KMS-11 (cell line): ENCODE measurements at regions not wholly inside any gene's neighbourhood (a gene's known extent, or its start where the extent isn't known, plus 50 kb on each side); places are given as distances from the start of the nearest gene placed in this dataset.

Experiments
- H2AFZ ChIP-seq: fragments of 200-600 bp; sonication (generic); 2 replicates; pipeline ENCODE4 v1.6.1; 2016; ENCODE audit warnings: antibody characterized with exemption, mixed run types, low read depth
- H3K27ac ChIP-seq: fragments of 200-600 bp; sonication (generic); 2 replicates; pipeline ENCODE4 v1.6.1; 2016; ENCODE audit warnings: mild to moderate bottlenecking, mixed run types
- H3K27me3 ChIP-seq: fragments of 200-600 bp; sonication (generic); 2 replicates; pipeline ENCODE4 v1.6.1; 2017; ENCODE audit warnings: mild to moderate bottlenecking, low read depth, mixed run types, moderate library complexity; ENCODE audit not compliant: insufficient read depth
- H3K36me3 ChIP-seq: fragments of 200-600 bp; sonication (generic); 2 replicates; pipeline ENCODE4 v1.6.1; 2017; ENCODE audit warnings: mild to moderate bottlenecking, mixed run types; ENCODE audit not compliant: insufficient read depth
- H3K4me1 ChIP-seq: fragments of 200-600 bp; sonication (generic); 2 replicates; pipeline ENCODE4 v1.6.1; 2016; ENCODE audit warnings: mild to moderate bottlenecking, low read depth, mixed run types; ENCODE audit not compliant: poor library complexity, severe bottlenecking
- H3K4me2 ChIP-seq: fragments of 200-600 bp; sonication (generic); 2 replicates; pipeline ENCODE4 v1.7.0; 2016; ENCODE audit warnings: mild to moderate bottlenecking, mixed run types
- H3K4me3 ChIP-seq: fragments of 200-600 bp; sonication (generic); IDR thresholded peaks from 2 replicates; pipeline ENCODE4 v1.6.1; 2017; ENCODE audit warnings: low read depth, low read length, mixed read lengths; ENCODE audit not compliant: insufficient read depth
- H3K79me2 ChIP-seq: fragments of 200-600 bp; sonication (generic); 2 replicates; pipeline ENCODE4 v1.6.1; 2016; ENCODE audit warnings: low read depth, mixed run types; ENCODE audit not compliant: insufficient read depth
- H3K9ac ChIP-seq: fragments of 200-600 bp; sonication (generic); 2 replicates; pipeline ENCODE4 v1.6.1; 2016; ENCODE audit warnings: mild to moderate bottlenecking, mixed run types
- H4K20me1 ChIP-seq: fragments of 200-600 bp; sonication (generic); 2 replicates; pipeline ENCODE4 v1.6.1; 2016; ENCODE audit warnings: mild to moderate bottlenecking, mixed run types; ENCODE audit not compliant: insufficient read depth
- TF ChIP-seq, protein P1 (sequence below): fragments of 200-600 bp; sonication (generic); conservative IDR thresholded peaks from 2 replicates; pipeline ENCODE4 v1.6.1; 2017; ENCODE audit warnings: low read depth, mild to moderate bottlenecking, antibody characterized with exemption, low read length, moderate library complexity, mixed read lengths

- Histone ChIP-seq H3K4me1 (no peaks in the 10 kb centered on the region), H3K4me3 (no peak overlapping the region), H3K9ac (no peak overlapping the region), H3K4me2 (no peak overlapping the region), H3K36me3 (no peaks in the 10 kb centered on the region), H3K27ac (no peak overlapping the region), H3K79me2 (no peaks in the 10 kb centered on the region), H4K20me1 (no peaks in the 10 kb centered on the region), H2AFZ (no peak overlapping the region), H3K27me3 (no peaks in the 10 kb centered on the region)
- TF ChIP-seq, protein P1, sequence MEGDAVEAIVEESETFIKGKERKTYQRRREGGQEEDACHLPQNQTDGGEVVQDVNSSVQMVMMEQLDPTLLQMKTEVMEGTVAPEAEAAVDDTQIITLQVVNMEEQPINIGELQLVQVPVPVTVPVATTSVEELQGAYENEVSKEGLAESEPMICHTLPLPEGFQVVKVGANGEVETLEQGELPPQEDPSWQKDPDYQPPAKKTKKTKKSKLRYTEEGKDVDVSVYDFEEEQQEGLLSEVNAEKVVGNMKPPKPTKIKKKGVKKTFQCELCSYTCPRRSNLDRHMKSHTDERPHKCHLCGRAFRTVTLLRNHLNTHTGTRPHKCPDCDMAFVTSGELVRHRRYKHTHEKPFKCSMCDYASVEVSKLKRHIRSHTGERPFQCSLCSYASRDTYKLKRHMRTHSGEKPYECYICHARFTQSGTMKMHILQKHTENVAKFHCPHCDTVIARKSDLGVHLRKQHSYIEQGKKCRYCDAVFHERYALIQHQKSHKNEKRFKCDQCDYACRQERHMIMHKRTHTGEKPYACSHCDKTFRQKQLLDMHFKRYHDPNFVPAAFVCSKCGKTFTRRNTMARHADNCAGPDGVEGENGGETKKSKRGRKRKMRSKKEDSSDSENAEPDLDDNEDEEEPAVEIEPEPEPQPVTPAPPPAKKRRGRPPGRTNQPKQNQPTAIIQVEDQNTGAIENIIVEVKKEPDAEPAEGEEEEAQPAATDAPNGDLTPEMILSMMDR = no peak
Observed at GRCh38 chr6:142605922-142606485, 304.2 kb downstream of the ADGRG6 start.

- Histone ChIP-seq H3K79me2 (no peaks in the 10 kb centered on the region), H3K4me2 (no peak overlapping the region), H3K27ac (no peak overlapping the region), H3K4me3 (no peak overlapping the region), H3K36me3 (no peaks in the 10 kb centered on the region), H3K4me1 (no peaks in the 10 kb centered on the region), H4K20me1 (no peaks in the 10 kb centered on the region), H3K27me3 (no peaks in the 10 kb centered on the region), H3K9ac (no peak overlapping the region), H2AFZ (no peak overlapping the region)
- TF ChIP-seq, protein P1 = no peak
Observed at GRCh38 chr6:142612956-142613355, 311.1 kb downstream of the ADGRG6 start.

GRCh38 chr6:142613981-142614380, 312.2 kb downstream of the ADGRG6 start:
- Histone ChIP-seq H4K20me1 (no peaks in the 10 kb centered on the region), H3K36me3 (no peaks in the 10 kb centered on the region), H2AFZ (no peak overlapping the region), H3K4me3 (no peak overlapping the region), H3K79me2 (no peaks in the 10 kb centered on the region), H3K9ac (no peak overlapping the region), H3K27me3 (no peaks in the 10 kb centered on the region), H3K4me2 (no peak overlapping the region), H3K4me1 (no peaks in the 10 kb centered on the region), H3K27ac (no peak overlapping the region)
- TF ChIP-seq, protein P1 = no peak

GRCh38 chr6:142617158-142617557, 315.4 kb downstream of the ADGRG6 start:
- H3K4me1 ChIP-seq = no peaks in the 10 kb centered on the region
- no peak overlapping the region for H3K4me3 ChIP-seq
- H3K9ac ChIP-seq = no peak overlapping the region
- no peak overlapping the region for H3K27ac ChIP-seq
- TF ChIP-seq, protein P1 = no peak
- no peaks in the 10 kb centered on the region for H4K20me1 ChIP-seq
- no peak overlapping the region for H3K4me2 ChIP-seq
- H2AFZ ChIP-seq = no peak overlapping the region
- no peaks in the 10 kb centered on the region for H3K36me3 ChIP-seq
- H3K79me2 ChIP-seq = no peaks in the 10 kb centered on the region
- no peaks in the 10 kb centered on the region for H3K27me3 ChIP-seq
